Muscle layer of duodenum (tissue), 2 donors: ENCODE measurements at regions not wholly inside any gene's neighbourhood (a gene's known extent, or its start where the extent isn't known, plus 50 kb on each side); places are given as distances from the start of the nearest gene placed in this dataset.
"Not testable (repeated sequence)": the region's sequence is repeated elsewhere in the genome, so short reads cannot be mapped to it uniquely, and the experiment has no call there.

Experiments
- H3K27ac ChIP-seq: one replicate; pipeline ENCODE4 v1.7.0; 2013; ENCODE audit warnings: mild to moderate bottlenecking, low read length
- H3K27me3 ChIP-seq: one replicate; pipeline ENCODE4 v1.7.0; 2013; ENCODE audit warnings: low read depth, mild to moderate bottlenecking, control low read depth, low read length
- H3K36me3 ChIP-seq, 2 donors: one replicate each; pipeline ENCODE4 v1.7.0; 2013; ENCODE audit warnings: low read length in 2 of 2, control low read depth in 1 of 2, mild to moderate bottlenecking in 1 of 2; ENCODE audit not compliant: insufficient read depth in 2 of 2, control insufficient read depth in 1 of 2
- H3K4me1 ChIP-seq, 2 donors: one replicate each; pipeline ENCODE4 v1.7.0; 2013; ENCODE audit warnings: low read length in 2 of 2, mild to moderate bottlenecking in 2 of 2, control low read depth in 1 of 2, moderate library complexity in 1 of 2; ENCODE audit not compliant: insufficient read depth in 2 of 2, control insufficient read depth in 1 of 2
- H3K4me3 ChIP-seq, 2 donors: one replicate each; pipeline ENCODE4 v1.7.0; 2013; ENCODE audit warnings: low read length in 2 of 2, low read depth in 1 of 2, mild to moderate bottlenecking in 1 of 2
- H3K9me3 ChIP-seq, 2 donors: one replicate each; pipeline ENCODE4 v1.7.0; 2013; ENCODE audit warnings: low read length in 2 of 2, control low read depth in 1 of 2, mild to moderate bottlenecking in 1 of 2; ENCODE audit not compliant: control insufficient read depth in 1 of 2
- donor health status: healthy.

DNA sequence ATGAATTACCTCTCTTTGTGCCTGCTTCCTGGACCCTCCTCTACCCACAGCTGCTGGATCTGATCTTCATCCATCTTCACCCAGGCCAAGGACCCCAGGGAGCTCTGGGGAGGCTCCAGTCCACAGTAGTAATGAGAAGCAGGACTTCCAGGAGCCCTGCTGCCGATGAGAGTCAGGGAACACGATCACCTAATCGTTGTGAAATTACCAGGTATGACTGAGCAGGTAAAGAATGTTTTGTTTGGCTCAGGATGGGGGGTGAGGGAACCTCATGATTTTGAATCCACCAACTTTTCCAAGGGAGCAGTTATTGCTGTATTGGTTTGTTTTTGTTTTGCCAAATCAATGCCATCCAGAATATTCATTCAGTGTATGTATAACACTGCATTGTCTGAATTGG is 454.0 kb downstream of the PLPP3 start:
- no peaks in the 10 kb centered on the region for H3K36me3 ChIP-seq
- H3K27me3 ChIP-seq: no peaks in the 10 kb centered on the region
- peaks cover 0 to 9% of the 10 kb centered on the region in 2 donors for H3K9me3 ChIP-seq
- H3K4me1 ChIP-seq: no peaks in the 10 kb centered on the region
- H3K4me3 ChIP-seq: no peak overlapping the region
- H3K27ac ChIP-seq: no peak overlapping the region

DNA sequence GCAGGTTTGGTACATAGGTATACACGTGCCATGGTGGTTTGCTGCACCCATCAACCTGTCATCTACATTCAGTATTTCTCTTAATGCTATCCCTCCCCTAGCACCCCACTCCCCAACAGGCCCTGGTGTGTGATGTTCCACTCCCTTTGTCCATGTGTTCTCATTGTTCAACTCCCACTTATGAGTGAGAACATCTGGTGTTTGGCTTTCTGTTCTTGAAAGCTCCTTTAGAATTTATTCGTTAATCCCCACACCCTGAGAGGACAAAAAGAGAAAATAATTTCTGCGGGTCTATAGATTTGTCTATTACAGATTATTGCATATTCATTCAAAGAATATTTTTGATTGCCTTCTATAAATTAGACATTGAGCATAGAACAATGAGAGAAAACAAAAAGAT is 455.5 kb downstream of the PLPP3 start:
- H3K4me3 ChIP-seq: no peak overlapping the region

DNA sequence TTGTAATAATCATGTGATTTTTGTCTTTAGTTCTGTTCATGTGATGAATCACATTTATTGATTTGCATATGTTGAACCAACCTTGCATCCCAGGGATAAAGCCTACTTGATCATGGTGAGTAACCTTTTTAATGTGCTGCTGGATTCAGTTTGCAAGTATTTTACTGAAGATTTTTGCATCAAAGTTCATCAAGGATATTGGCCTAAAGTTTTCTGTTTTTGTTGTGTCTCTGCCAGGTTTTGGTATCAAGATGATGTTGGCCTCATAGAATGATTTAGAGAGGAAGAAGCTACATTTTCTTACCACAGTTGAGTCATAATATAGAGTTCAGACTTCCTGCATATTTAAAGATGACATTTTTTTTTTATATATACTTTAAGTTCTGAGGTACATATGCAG is 455.9 kb downstream of the PLPP3 start:
- Histone ChIP-seq H3K27ac (no peak overlapping the region), H3K27me3 (no peaks in the 10 kb centered on the region), H3K4me3 (no peak overlapping the region), H3K9me3 (peaks cover 0 to 9% of the 10 kb centered on the region in 2 donors), H3K4me1 (no peaks in the 10 kb centered on the region), H3K36me3 (no peaks in the 10 kb centered on the region)

More for the DNA sequence above, 455.5 kb downstream of the PLPP3 start:
- H3K27ac ChIP-seq: no peak overlapping the region
- H3K4me1 ChIP-seq: no peaks in the 10 kb centered on the region
- no peaks in the 10 kb centered on the region for H3K27me3 ChIP-seq
- H3K9me3 ChIP-seq: peaks cover 0 to 9% of the 10 kb centered on the region in 2 donors
- no peaks in the 10 kb centered on the region for H3K36me3 ChIP-seq

DNA sequence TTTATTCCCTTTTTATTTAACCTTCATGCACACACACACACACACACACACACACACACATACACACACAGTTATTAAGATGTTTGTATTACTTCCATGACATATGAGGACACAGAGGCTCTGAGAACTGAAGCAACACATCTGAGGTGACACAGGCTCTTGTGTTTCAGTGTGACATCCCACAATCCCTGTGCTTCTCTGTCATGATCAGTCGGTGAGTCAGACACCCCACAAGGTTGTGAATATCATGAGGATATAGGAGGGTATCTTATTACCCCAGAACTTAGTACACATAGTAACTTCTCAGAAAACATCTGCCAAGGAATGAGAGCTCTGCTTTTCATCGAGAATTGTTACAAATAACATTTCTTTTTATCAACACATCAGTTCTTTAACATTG is 459.3 kb downstream of the PLPP3 start:
- Histone ChIP-seq H3K9me3 (peaks cover 0 to 9% of the 10 kb centered on the region in 2 donors), H3K36me3 (no peaks in the 10 kb centered on the region), H3K4me3 (no peak overlapping the region), H3K4me1 (no peaks in the 10 kb centered on the region), H3K27me3 (no peaks in the 10 kb centered on the region), H3K27ac (no peak overlapping the region)

DNA sequence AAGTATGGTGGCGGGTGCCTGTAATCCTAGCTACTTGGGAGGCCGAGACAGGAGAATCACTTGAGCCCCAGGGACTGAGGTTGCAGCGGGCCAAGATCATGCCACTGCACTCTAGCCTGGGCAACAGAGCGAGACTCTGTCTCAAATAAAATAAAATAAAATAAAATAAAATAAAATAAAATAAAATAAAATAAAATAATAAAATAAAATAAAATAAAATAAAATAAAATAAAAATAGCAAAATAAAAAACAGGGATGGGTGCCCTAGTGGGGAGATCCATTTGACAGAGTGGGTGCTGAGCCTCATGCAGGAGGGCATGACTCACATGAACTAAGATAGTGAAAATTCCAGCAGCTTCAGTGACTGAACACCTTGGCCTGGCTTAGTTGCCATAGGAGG is 460.7 kb downstream of the PLPP3 start:
- H3K27ac ChIP-seq, H3K27me3 ChIP-seq, H3K4me3 ChIP-seq, H3K36me3 ChIP-seq, H3K9me3 ChIP-seq, H3K4me1 ChIP-seq: not testable (repeated sequence)

- Histone ChIP-seq H3K27ac (no peak overlapping the region), H3K9me3 (no peaks in the 10 kb centered on the region), H3K4me1 (no peaks in the 10 kb centered on the region), H3K36me3 (no peaks in the 10 kb centered on the region), H3K27me3 (no peaks in the 10 kb centered on the region), H3K4me3 (no peak overlapping the region)
Observed at GRCh38 chr1:56115701-56116100, 463.7 kb downstream of the PLPP3 start.

DNA sequence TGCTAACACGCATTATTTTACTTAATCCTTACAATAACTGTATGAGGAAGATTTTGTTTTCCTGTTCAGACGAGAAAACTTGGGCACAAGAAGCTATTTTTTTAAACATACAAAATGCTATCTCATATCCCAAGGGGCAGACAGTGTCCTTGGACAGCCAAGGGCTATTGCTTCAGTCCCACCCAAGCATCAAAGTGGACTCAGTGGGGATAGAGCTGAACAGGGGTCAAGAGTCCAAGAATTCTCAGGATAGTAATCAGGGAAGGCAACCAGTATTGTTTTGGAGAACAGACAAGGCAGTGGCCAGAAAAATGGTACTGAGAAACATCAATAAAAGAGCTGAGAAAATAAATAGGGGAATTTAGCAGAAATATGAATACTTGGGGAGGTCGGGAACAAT is 465.7 kb downstream of the PLPP3 start:
- H3K27ac ChIP-seq: no peak overlapping the region
- no peak overlapping the region for H3K4me3 ChIP-seq
- H3K36me3 ChIP-seq: no peaks in the 10 kb centered on the region
- no peaks in the 10 kb centered on the region for H3K27me3 ChIP-seq
- H3K4me1 ChIP-seq: no peaks in the 10 kb centered on the region
- no peaks in the 10 kb centered on the region for H3K9me3 ChIP-seq

GRCh38 chr1:56107275-56107638 is 472.1 kb downstream of the PLPP3 start:
- Histone ChIP-seq H3K4me1 (no peaks in the 10 kb centered on the region), H3K9me3 (peaks cover 0 to 4% of the 10 kb centered on the region in 2 donors), H3K27ac (no peak overlapping the region), H3K36me3 (no peaks in the 10 kb centered on the region), H3K27me3 (no peaks in the 10 kb centered on the region), H3K4me3 (no peak overlapping the region)

GRCh38 chr1:56106531-56107274 is 472.7 kb downstream of the PLPP3 start:
- H3K27ac ChIP-seq: no peak overlapping the region

DNA sequence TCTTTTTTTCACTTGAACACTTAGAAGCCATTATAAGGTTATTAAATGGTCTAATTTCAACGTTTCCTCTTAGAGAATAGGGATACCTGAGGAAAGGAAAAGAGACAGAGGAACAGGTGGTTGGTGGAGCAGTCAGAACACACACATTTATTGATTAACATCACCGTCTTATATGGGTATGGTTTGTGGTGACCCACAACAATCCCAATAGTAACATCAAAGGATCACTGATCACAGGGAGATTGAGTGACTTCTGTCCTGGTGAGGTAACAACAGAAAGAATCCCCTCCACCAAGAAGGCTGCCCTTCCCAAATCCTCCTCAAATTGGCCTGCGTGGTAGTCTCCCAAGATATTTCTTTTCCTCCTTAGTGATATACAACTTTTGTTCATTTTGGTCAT is 474.0 kb downstream of the PLPP3 start:
- no peaks in the 10 kb centered on the region for H3K36me3 ChIP-seq
- no peaks in the 10 kb centered on the region for H3K4me1 ChIP-seq
- H3K9me3 ChIP-seq: peaks cover 0 to 4% of the 10 kb centered on the region in 2 donors
- no peaks in the 10 kb centered on the region for H3K27me3 ChIP-seq
- no peak overlapping the region for H3K4me3 ChIP-seq
- no peak overlapping the region for H3K27ac ChIP-seq

More at GRCh38 chr1:56106531-56107274, 472.7 kb downstream of the PLPP3 start:
- Histone ChIP-seq H3K36me3 (no peaks in the 10 kb centered on the region), H3K27me3 (no peaks in the 10 kb centered on the region), H3K4me1 (no peaks in the 10 kb centered on the region), H3K4me3 (no peak overlapping the region), H3K9me3 (peaks cover 0 to 4% of the 10 kb centered on the region in 2 donors)

DNA sequence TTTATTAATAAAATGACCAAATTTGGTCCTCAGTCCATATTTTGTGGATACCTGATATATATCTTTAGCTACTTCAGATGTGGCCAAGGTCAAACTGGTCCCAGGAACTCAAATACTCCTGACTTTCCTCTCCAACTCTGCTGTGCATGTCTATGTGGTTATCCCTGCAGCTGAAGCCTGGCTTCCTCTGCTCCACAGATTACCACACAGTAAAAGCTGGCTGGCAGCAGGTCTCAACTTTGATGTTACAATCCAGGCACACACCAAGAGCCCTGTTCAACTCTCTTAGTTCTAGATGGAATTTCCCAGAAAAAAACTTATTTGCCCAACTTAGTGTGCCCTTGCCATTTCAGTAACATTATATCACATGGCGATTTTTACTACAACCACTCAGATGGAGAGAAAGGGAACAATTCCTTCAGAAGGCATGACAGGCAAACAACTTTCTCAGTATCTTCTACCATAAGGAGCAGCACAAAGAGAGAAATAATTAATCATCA is 479.5 kb downstream of the PLPP3 start:
- no peaks in the 10 kb centered on the region for H3K4me1 ChIP-seq
- H3K9me3 ChIP-seq: peaks cover 0 to 4% of the 10 kb centered on the region in 2 donors
- no peaks in the 10 kb centered on the region for H3K36me3 ChIP-seq
- H3K4me3 ChIP-seq: no peak overlapping the region
- no peaks in the 10 kb centered on the region for H3K27me3 ChIP-seq
- no peak overlapping the region for H3K27ac ChIP-seq

- Histone ChIP-seq H3K9me3 (peaks cover 0 to under 1% of the 10 kb centered on the region in 2 donors), H3K27ac (no peak overlapping the region), H3K27me3 (no peaks in the 10 kb centered on the region), H3K4me1 (no peaks in the 10 kb centered on the region), H3K36me3 (no peaks in the 10 kb centered on the region), H3K4me3 (no peak overlapping the region)
Observed at GRCh38 chr1:56098946-56099345, 480.4 kb downstream of the PLPP3 start.
